ENCODE measurements at regions not wholly inside any gene's neighbourhood (a gene's known extent, or its start where the extent isn't known, plus 50 kb on each side); places are given as distances from the start of the nearest gene placed in this dataset.

GRCh38 chr12:97250483-97250882 is 212.1 kb upstream of the RMST start:
- ATAC-seq (no peak), DNase-seq (no peak)
- no peaks in the 10 kb centered on the region for H3K27me3 Mint-ChIP-seq (ENCODE audit: low read depth)
- H3K4me1 Mint-ChIP-seq (ENCODE audit: low read depth), result no peaks in the 10 kb centered on the region
- no peaks in the 10 kb centered on the region for H3K9me3 Mint-ChIP-seq
- H3K36me3 Mint-ChIP-seq (ENCODE audit: insufficient read depth), result no peaks in the 10 kb centered on the region
- no peak overlapping the region for H3K4me3 Mint-ChIP-seq

DNA sequence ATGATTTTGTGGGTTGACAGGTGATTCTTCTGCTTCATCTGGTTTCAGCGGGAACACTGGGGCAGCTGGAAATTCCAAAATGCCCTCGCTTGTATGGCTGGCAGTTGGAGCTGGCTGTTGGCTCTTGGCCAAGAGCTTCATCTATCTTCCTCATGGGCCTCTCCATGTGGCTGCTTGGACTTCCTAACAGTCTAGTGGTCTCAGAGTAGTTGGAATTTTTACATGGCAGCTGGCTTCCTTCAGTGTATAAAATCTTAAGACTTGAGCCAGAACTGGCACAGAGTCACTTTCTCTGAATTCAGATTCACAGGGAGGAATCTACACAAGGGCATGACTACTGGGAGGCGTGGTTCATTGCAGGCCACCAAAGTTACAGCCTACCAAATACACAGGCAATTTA is 204.9 kb upstream of the RMST start:
- DNase-seq (no peak), ATAC-seq (no peak)
- Mint-ChIP-seq H3K4me1 (ENCODE audit: low read depth) (no peaks in the 10 kb centered on the region), H3K9me3 (no peaks in the 10 kb centered on the region), H3K27me3 (ENCODE audit: low read depth) (no peaks in the 10 kb centered on the region), H3K4me3 (no peak overlapping the region), H3K36me3 (ENCODE audit: insufficient read depth) (no peaks in the 10 kb centered on the region)

- Mint-ChIP-seq H3K9me3 (no peaks in the 10 kb centered on the region), H3K4me1 (ENCODE audit: low read depth) (no peaks in the 10 kb centered on the region), H3K4me3 (no peak overlapping the region), H3K36me3 (ENCODE audit: insufficient read depth) (no peaks in the 10 kb centered on the region), H3K27me3 (ENCODE audit: low read depth) (no peaks in the 10 kb centered on the region)
- DNase-seq (no peak), ATAC-seq (no peak)
Measured at GRCh38 chr12:97259098-97259497, 203.5 kb upstream of the RMST start.

DNA sequence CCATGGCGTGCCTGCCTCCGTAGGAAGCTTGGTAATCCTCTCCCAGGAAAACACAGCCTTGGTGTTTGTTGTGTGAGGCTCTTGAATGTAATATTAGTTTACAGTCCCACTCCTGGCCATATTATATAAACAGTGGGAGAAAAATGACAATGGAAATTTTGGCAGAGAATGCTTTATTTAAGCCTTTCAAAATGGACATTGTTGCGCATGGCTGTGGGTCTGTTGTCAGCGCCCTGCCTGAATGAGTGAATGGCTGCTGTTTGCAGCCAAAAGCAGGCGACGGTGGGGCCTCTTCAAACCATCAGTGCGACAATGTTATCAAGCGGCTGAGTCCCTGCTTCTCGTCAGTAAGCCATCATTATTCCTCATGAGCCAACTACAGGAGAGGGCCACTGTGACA is 201.8 kb upstream of the RMST start:
- no peaks in the 10 kb centered on the region for H3K9me3 Mint-ChIP-seq
- no peak for DNase-seq
- H3K4me3 Mint-ChIP-seq, result no peak overlapping the region
- H3K27me3 Mint-ChIP-seq (ENCODE audit: low read depth), result peaks cover 2% of the 10 kb centered on the region
- ATAC-seq, result no peak
- H3K36me3 Mint-ChIP-seq (ENCODE audit: insufficient read depth), result no peaks in the 10 kb centered on the region
- no peaks in the 10 kb centered on the region for H3K4me1 Mint-ChIP-seq (ENCODE audit: low read depth)

- no peaks in the 10 kb centered on the region for H3K4me1 Mint-ChIP-seq (ENCODE audit: low read depth)
- no peak for DNase-seq
- H3K27me3 Mint-ChIP-seq (ENCODE audit: low read depth), result peaks cover 6% of the 10 kb centered on the region
- H3K36me3 Mint-ChIP-seq (ENCODE audit: insufficient read depth), result no peaks in the 10 kb centered on the region
- no peaks in the 10 kb centered on the region for H3K9me3 Mint-ChIP-seq
- no peak overlapping the region for H3K4me3 Mint-ChIP-seq
- ATAC-seq, result no peak
Measured at GRCh38 chr12:97267166-97267565, 195.4 kb upstream of the RMST start.

DNA sequence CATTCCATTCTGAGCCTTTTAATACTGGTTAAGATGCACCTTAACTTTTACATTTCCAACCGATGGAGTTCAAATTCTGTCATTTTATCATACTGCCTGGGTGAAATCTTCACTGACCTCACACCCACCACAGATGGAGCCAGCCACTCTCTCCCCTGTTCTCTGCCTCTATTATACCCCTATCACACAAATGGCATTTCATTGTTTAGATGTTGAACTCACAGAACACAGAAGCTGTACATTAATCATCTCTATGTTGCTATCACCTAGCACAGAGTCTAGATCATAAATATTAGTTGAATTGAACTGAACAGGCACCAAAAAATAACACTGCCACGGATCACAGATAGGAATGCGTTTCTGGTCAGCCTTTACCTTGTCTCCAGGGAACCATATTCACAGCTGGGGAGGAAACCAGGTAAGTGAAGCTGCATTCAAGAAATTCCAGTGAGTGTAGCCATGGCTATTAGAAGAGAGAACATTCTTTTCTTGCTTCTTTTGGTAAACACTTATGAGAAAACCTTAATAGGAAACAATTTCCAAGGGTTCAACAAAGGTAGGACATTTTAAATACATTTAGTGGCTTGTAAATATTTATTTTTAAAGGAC is 194.9 kb upstream of the RMST start:
- Mint-ChIP-seq H3K9me3 (no peaks in the 10 kb centered on the region), H3K4me1 (ENCODE audit: low read depth) (no peaks in the 10 kb centered on the region), H3K27me3 (ENCODE audit: low read depth) (peaks cover 6% of the 10 kb centered on the region), H3K36me3 (ENCODE audit: insufficient read depth) (no peaks in the 10 kb centered on the region), H3K4me3 (no peak overlapping the region)
- DNase-seq (no peak), ATAC-seq (no peak)

GRCh38 chr12:97272471-97272870 is 190.1 kb upstream of the RMST start:
- no peak for ATAC-seq
- H3K27me3 Mint-ChIP-seq (ENCODE audit: low read depth), result peaks cover 14% of the 10 kb centered on the region
- no peak overlapping the region for H3K4me3 Mint-ChIP-seq
- no peak for DNase-seq
- no peaks in the 10 kb centered on the region for H3K36me3 Mint-ChIP-seq (ENCODE audit: insufficient read depth)
- H3K4me1 Mint-ChIP-seq (ENCODE audit: low read depth), result no peaks in the 10 kb centered on the region
- H3K9me3 Mint-ChIP-seq, result no peaks in the 10 kb centered on the region

DNA sequence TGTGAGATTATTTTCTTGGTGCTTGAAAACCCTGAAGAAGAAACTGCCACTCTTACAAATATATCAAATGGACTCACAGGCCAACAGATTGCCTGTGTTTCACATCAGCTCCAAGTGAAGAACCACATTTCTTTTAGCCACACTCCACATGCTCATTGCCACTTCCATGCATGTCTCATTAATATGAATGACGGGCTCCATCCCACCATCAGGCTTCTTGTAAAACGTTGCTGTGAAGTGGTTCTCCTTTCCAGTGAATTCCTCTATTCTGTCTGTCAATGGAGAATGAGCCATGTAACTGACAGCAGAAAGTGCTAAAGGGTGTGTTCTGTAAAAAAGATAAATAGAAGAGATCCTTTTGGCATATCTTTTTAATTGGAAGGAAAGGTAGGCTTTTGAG is 188.2 kb upstream of the RMST start:
- H3K9me3 Mint-ChIP-seq, result no peaks in the 10 kb centered on the region
- no peaks in the 10 kb centered on the region for H3K4me1 Mint-ChIP-seq (ENCODE audit: low read depth)
- no peaks in the 10 kb centered on the region for H3K36me3 Mint-ChIP-seq (ENCODE audit: insufficient read depth)
- DNase-seq (no peak), ATAC-seq (no peak)
- H3K27me3 Mint-ChIP-seq (ENCODE audit: low read depth), result peaks cover 14% of the 10 kb centered on the region
- H3K4me3 Mint-ChIP-seq, result no peak overlapping the region

DNA sequence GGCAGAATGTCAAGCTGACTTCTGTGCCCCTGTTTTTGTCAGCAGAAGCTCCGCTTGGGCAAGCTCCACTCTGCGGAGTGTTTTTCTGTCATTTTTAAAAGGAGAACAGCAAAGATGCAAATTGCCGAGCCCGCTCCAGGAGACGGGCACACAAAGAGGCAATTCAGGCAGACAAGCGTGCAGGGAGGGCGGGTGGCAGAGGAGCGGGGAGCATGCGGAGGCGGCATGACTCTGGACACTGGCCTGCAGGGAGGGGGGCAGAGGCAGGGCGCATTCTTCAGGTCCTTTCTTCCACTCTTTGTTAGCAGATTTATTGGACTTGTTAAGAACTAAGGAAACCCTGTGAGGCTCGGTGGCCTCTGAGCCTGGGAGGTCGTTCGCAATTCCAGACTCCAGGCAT is 187.3 kb upstream of the RMST start:
- Mint-ChIP-seq H3K4me1 (ENCODE audit: low read depth) (no peaks in the 10 kb centered on the region), H3K27me3 (ENCODE audit: low read depth) (peaks cover 14% of the 10 kb centered on the region), H3K36me3 (ENCODE audit: insufficient read depth) (no peaks in the 10 kb centered on the region), H3K4me3 (no peak overlapping the region), H3K9me3 (no peaks in the 10 kb centered on the region)
- no peak for ATAC-seq
- no peak for DNase-seq

DNA sequence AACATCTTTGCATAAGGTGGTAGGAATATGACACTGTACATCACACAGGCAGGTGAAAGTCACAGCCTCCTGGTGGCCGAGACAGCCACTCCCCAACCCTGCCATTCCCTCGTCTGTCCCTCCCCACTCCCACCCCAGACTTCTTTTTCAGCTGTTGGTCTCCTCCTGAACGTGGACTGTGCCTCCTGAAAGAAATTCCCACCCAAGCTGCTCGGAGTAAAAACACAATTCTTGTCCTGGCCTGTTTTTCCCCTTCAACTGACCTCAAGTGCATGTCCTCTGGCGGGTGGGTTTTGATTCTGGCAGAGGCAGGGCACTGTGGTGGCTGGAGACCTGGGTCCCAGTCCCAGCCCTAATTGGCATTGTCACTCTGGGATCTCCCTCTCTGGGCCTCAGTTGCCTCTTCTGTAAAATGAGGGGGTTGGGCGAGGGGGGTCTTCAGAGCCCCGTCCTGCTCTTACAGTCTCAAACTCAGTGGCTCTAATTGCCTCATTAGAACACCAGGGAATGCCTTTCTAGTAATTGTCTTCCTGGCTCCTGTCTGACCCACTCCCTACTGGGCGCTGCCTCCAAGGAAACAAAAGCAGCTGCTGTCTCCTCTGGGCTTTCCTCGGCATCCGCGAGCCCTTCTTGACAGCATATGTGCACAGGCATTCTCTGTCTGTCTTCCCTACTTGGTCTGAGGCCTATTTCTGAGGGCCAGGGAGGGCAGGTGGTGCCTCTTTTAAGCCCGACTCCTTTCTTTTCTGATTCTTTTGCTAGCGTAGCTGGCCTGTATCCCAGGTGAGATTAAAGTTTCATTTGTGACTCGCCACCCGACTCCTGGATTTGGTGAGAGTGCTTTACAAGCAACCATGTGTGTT is 186.6 kb upstream of the RMST start:
- no peak for DNase-seq
- H3K4me3 Mint-ChIP-seq, result no peak overlapping the region
- H3K9me3 Mint-ChIP-seq, result no peaks in the 10 kb centered on the region
- H3K4me1 Mint-ChIP-seq (ENCODE audit: low read depth), result no peaks in the 10 kb centered on the region
- ATAC-seq, result no peak
- H3K36me3 Mint-ChIP-seq (ENCODE audit: insufficient read depth), result no peaks in the 10 kb centered on the region
- H3K27me3 Mint-ChIP-seq (ENCODE audit: low read depth), result peaks cover 10% of the 10 kb centered on the region

- peaks cover 10% of the 10 kb centered on the region for H3K27me3 Mint-ChIP-seq (ENCODE audit: low read depth)
- no peak for ATAC-seq
Measured at GRCh38 chr12:97276661-97277429, 185.8 kb upstream of the RMST start.

GRCh38 chr12:97283297-97283696 is 179.3 kb upstream of the RMST start:
- no peaks in the 10 kb centered on the region for H3K36me3 Mint-ChIP-seq (ENCODE audit: insufficient read depth)
- no peak for DNase-seq
- H3K9me3 Mint-ChIP-seq, result no peaks in the 10 kb centered on the region
- H3K4me3 Mint-ChIP-seq, result no peak overlapping the region
- ATAC-seq, result no peak
- H3K4me1 Mint-ChIP-seq (ENCODE audit: low read depth), result no peaks in the 10 kb centered on the region
- peaks cover 4% of the 10 kb centered on the region for H3K27me3 Mint-ChIP-seq (ENCODE audit: low read depth)

More at GRCh38 chr12:97276661-97277429, 185.8 kb upstream of the RMST start:
- H3K36me3 Mint-ChIP-seq (ENCODE audit: insufficient read depth), result no peaks in the 10 kb centered on the region
- no peak for DNase-seq
- H3K4me3 Mint-ChIP-seq, result no peak overlapping the region
- H3K9me3 Mint-ChIP-seq, result no peaks in the 10 kb centered on the region
- no peaks in the 10 kb centered on the region for H3K4me1 Mint-ChIP-seq (ENCODE audit: low read depth)

DNA sequence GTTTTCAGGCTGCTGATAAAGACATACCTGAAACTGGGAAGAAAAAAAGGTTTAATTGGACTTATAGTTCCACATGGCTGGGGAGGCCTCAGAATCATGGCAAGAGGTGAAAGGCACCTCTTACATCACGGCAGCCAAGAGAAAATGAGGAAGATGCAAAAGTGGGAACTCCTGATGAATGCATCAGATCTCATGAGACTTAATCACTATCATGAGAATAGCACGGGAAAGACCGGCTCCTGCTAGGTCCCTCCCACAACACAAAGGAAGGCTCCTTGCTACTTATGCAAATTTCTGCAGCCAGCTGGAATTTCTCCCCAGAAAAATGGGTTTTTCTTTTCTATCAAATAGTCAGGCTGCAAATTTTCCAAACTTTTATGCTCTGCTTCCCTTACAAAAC is 174.1 kb upstream of the RMST start:
- peaks cover 10% of the 10 kb centered on the region for H3K27me3 Mint-ChIP-seq (ENCODE audit: low read depth)
- DNase-seq (no peak), ATAC-seq (no peak)
- H3K36me3 Mint-ChIP-seq (ENCODE audit: insufficient read depth), result no peaks in the 10 kb centered on the region
- no peaks in the 10 kb centered on the region for H3K9me3 Mint-ChIP-seq
- no peak overlapping the region for H3K4me3 Mint-ChIP-seq
- no peaks in the 10 kb centered on the region for H3K4me1 Mint-ChIP-seq (ENCODE audit: low read depth)

GRCh38 chr12:97292588-97292987 is 170.0 kb upstream of the RMST start:
- no peak for ATAC-seq
- peaks cover 9% of the 10 kb centered on the region for H3K9me3 Mint-ChIP-seq
- peaks cover 11% of the 10 kb centered on the region for H3K27me3 Mint-ChIP-seq (ENCODE audit: low read depth)
- no peaks in the 10 kb centered on the region for H3K36me3 Mint-ChIP-seq (ENCODE audit: insufficient read depth)
- H3K4me3 Mint-ChIP-seq, result no peak overlapping the region
- no peak for DNase-seq
- no peaks in the 10 kb centered on the region for H3K4me1 Mint-ChIP-seq (ENCODE audit: low read depth)

- Mint-ChIP-seq H3K4me1 (ENCODE audit: low read depth) (no peaks in the 10 kb centered on the region), H3K36me3 (ENCODE audit: insufficient read depth) (no peaks in the 10 kb centered on the region), H3K27me3 (ENCODE audit: low read depth) (peaks cover 11% of the 10 kb centered on the region), H3K9me3 (peaks cover 9% of the 10 kb centered on the region), H3K4me3 (no peak overlapping the region)
- ATAC-seq (no peak), DNase-seq (no peak)
Measured at GRCh38 chr12:97293541-97293940, 169.1 kb upstream of the RMST start.

All from activated T-cell treated with anti-CD3 and anti-CD28 coated beads, Interleukin-2, amount 50 U/mL, for 4 hours (primary cell).